ENCODE measurements at regions not wholly inside any gene's neighbourhood (a gene's known extent, or its start where the extent isn't known, plus 50 kb on each side); places are given as distances from the start of the nearest gene placed in this dataset.
A peak's percentile ranks its signal among the peaks of the same experiment; 100 is the strongest.
"Not testable (repeated sequence)": the region's sequence is repeated elsewhere in the genome, so short reads cannot be mapped to it uniquely, and the experiment has no call there.

DNA sequence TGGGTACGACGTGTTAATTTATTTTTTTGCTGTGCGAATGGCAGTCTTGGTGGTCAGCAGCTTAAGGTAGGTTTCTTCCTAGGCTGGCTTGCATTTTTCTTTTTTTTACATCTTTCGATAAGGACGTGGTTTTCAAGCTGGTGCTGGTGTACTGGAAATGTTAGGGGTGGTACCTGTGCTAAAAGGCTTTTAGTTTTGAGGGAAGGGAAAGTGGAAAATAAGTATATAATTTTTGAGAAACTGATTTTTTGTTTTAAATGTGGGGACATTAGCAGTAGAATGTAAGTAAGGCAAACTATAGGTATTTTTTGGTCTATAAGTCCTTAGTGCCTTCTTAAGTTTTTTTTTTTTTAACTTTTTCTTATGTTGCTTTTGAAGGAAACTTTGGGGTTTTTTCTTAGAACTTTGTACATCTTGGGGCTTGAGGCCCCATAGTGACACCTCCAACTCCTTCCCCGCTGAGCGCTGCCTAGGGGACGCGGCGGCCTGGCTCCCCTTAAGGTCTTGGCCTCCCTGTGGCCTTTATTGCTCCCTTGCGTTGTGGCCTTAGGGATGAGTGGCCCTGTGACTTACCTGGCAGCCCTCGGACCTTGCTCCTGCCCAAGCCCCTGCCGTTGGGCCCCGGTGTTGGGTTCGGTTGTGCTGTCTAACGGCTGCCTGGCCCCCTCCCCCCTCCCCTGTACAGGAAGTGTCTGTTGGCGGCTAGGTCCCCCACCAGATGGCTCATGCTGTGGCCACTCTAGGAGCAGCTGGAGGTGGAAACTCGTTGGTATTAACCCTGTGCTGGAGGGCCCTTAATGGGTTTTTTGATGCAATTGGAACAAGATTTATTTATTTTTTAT is 88.0 kb upstream of the RPRML start:
- peak; percentile 60 for DNase-seq (ENCODE audit: low read depth)

DNA sequence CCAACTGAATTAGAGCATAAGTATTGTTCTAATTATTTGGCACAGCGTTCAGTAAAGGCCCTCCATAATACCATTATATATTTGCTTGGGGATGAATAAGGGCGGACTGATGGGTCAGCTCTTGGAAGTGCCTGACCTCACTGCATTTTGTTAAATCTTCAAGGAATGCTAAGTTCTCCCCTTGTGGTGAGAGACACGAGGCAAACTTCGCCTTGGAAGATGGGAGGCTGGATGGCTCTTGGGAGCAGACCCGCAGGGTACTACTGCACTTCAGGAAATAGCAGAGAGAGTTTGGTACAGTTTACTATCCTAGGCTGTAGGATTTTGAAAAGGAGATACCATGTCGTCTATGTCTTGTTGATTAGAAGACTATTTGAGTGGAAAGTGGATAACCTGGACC is 87.0 kb upstream of the RPRML start:
- no peak for DNase-seq (ENCODE audit: low read depth)

DNA sequence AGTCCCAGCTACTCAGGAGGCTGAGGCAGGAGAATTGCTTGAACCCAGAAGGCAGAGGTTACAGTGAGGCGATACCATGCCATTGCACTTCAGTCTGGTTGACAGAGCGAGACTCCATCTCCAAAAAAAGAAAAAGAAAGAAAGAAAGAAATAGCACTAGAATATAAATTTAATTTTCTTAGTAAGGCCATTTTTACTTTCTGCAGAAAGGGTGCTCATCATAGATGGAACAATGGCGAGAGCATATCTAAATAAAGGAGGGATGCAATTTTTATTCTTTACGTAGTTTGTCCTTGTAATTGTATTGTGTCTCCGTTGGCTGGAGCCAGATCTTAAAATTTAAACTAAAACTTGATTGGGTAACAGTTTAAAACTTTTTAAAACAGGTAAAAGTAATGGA is 85.6 kb upstream of the RPRML start:
- DNase-seq (ENCODE audit: low read depth) = no peak

DNA sequence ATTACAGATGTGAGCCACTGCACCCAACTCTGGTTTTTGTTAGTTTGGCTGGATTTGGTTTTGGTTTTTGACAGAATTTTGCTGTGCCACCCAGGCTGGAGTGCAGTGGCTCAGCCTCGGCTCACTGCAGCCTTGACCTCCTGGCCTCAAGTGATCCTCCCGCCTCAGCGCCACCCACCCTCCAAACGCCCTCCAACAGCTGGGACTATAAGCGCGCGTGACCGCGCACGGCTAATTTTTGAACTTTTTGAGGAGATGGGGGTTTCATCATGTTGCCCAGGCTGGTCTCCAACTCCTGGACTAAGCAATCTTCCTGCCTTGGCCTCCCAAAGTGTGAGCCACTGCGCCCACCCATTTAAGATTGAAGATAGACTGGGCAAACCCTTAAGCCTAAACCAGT is 84.4 kb upstream of the RPRML start:
- no peak for DNase-seq (ENCODE audit: low read depth)

GRCh38 chr17:47062851-47063250 is 83.8 kb upstream of the RPRML start:
- not testable (repeated sequence) for DNase-seq (ENCODE audit: low read depth)

DNA sequence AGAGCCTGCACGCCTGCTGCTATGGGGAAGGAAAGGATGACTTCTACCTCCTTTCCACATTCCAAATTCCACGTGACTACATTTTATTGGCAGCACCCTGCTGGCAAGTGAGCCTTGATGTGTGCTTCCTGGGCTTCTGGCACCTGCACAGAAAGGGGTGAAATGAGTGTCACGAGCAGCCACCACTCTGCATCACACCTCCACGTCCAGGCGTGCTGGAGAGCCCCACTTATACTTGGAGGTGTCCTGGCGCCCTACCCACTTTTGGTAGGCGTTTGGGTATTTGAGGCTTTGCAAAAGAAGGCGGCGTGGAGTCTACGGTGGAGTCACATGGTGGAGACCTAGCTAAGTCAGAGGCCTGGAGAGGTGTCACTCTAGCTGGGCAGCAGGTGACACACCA is 81.0 kb upstream of the RPRML start:
- not testable (repeated sequence) for DNase-seq (ENCODE audit: low read depth)

DNA sequence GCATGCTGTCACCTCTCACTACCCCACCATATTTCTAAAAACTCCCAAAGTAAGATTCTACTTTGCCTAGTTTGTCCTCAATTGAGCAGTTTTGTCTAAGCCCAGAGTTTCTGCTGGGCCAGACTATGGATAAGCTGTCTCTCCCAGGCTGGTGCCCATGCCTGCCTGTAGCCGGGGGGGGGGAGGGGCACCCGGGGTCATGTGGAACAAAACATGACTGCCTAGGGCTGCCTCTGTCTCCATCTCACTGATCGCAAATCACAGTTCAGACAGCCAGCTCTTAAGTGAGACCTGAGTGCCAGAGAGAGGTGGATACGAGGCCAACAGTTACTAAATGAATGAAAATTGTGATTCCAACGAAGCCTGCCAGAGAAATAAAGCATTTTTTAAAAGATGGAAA is 78.8 kb upstream of the RPRML start:
- no peak for DNase-seq (ENCODE audit: low read depth)

GRCh38 chr17:47057279-47057678 is 78.2 kb upstream of the RPRML start:
- not testable (repeated sequence) for DNase-seq (ENCODE audit: low read depth)

DNA sequence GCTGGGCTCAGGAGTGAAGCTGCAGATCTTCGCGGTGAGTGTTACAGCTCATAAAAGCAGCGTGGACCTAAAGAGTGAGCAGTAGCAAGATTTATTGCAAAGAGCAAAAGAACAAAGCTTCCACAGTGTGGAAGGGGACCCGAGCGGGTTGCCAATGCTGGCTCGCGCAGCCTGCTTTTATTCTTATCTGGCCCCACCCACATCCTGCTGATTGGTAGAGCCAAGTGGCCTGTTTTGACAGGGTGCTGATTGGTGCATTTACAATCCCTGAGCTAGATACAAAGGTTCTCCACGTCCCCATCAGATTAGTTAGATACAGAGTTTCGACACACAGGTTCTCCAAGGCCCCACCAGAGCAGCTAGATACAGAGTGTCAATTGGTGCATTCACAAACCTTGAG is 77.6 kb upstream of the RPRML start:
- DNase-seq (ENCODE audit: low read depth) = not testable (repeated sequence)
